K562 (cell line): ENCODE measurements at regions not wholly inside any gene's neighbourhood (a gene's known extent, or its start where the extent isn't known, plus 50 kb on each side); places are given as distances from the start of the nearest gene placed in this dataset.

Source experiments
- ATAC-seq: fragments of 200-7000 bp; cut with Tn5 transposase; 3 replicates; pipeline ENCODE4 v1.9.1; 2020; ENCODE audit warnings: moderate library complexity
- BruUV-seq: library from RNA; stranded (reverse); fragments of 400-500 nt; replicated peaks from 2 replicates; lab custom pipeline; 2021; lab: Mats Ljungman, UMichigan
- CTCF ChIA-PET: fragments of 300-600 bp; formaldehyde crosslinking; extraction: SDS; loops from one replicate; lab custom pipeline; 2021; ENCODE audit warnings: low intra/inter-chr PET ratio; lab: Yijun Ruan, JAX
- POLR2A ChIA-PET: fragments of 300-600, 350-650 bp; sonication (Branson Sonifier 250); formaldehyde crosslinking; extraction: SDS; loops from one replicate; lab custom pipeline; 2021; ENCODE audit warnings: antibody characterized with exemption, inconsistent platforms; lab: Yijun Ruan, JAX
- DNase-seq, 4 experiments: peaks; one replicate each; pipeline versions ENCODE4 v3.0.0 to v3.0.0-alpha.2; 2011 to 2018; ENCODE audit warnings: low spot score in 3 of 4, mixed read lengths in 3 of 4; ENCODE audit errors: extremely low read depth in 1 of 4
- FAIRE-seq: peaks from 2 replicates; lab custom pipeline; 2011; peaks lifted over from hg19 to GRCh38; lab: Jason Lieb, UNC
- H2AFZ ChIP-seq: 2 replicates; pipeline ENCODE4 v1.6.0; 2011; ENCODE audit warnings: low read depth, low read length, control low read depth, inconsistent platforms
- H3K27ac ChIP-seq: fragments of 200-600 bp; 3 replicates; pipeline ENCODE4 v1.8.0; 2011; ENCODE audit warnings: low read depth, mild to moderate bottlenecking, control low read depth, inconsistent platforms, low read length, moderate library complexity, mixed read lengths; ENCODE audit errors: extremely low read depth
- H3K27me3 ChIP-seq, 2 experiments: fragments of 300-600 bp in 1 of 2; 2 replicates in 1 of 2; 3 replicates in 1 of 2; pipeline versions ENCODE4 v1.6.0 to v1.8.0; 2011; ENCODE audit warnings: inconsistent platforms in 2 of 2, low read length in 2 of 2, mild to moderate bottlenecking in 1 of 2, mixed read lengths in 1 of 2, moderate library complexity in 1 of 2; ENCODE audit not compliant: control insufficient read depth in 2 of 2, insufficient read depth in 2 of 2
- H3K36me3 ChIP-seq: fragments of 300-600 bp; 3 replicates; pipeline ENCODE4 v1.8.0; 2011; ENCODE audit warnings: mild to moderate bottlenecking, low read length, inconsistent platforms; ENCODE audit not compliant: control insufficient read depth, insufficient read depth
- H3K4me1 ChIP-seq, 2 experiments: fragments of 200-600 bp in 1 of 2; replicated peaks in 1 of 2; 2 replicates in 1 of 2; 3 replicates in 1 of 2; pipeline versions ENCODE4 v1.5.1 to v1.8.0; 2011; ENCODE audit warnings: inconsistent platforms in 2 of 2, low read length in 2 of 2, mild to moderate bottlenecking in 1 of 2, mixed read lengths in 1 of 2, moderate library complexity in 1 of 2; ENCODE audit not compliant: control insufficient read depth in 2 of 2, insufficient read depth in 2 of 2
- H3K4me2 ChIP-seq: 2 replicates; pipeline ENCODE4 v1.6.1; 2011; ENCODE audit warnings: low read length, control low read depth, inconsistent platforms, mixed read lengths; ENCODE audit not compliant: insufficient read depth
- H3K4me3 ChIP-seq: fragments of 200-600 bp; sonication (generic), shearing (Covaris generic); 2 replicates; pipeline ENCODE4 v1.5.1; 2016; ENCODE audit warnings: control low read depth, inconsistent platforms
- H3K79me2 ChIP-seq: fragments of 200-600 bp; 3 replicates; pipeline ENCODE4 v1.8.0; 2011; ENCODE audit warnings: low read length, inconsistent platforms; ENCODE audit not compliant: control insufficient read depth, insufficient read depth
- H3K9ac ChIP-seq, 2 experiments: 2 replicates each; pipeline versions ENCODE4 v1.6.0 to v1.6.1; 2011; ENCODE audit warnings: low read depth in 2 of 2, low read length in 2 of 2, control low read depth in 1 of 2, inconsistent platforms in 1 of 2, mild to moderate bottlenecking in 1 of 2, mixed read lengths in 1 of 2; ENCODE audit not compliant: insufficient read depth in 1 of 2
- H3K9me1 ChIP-seq: one replicate; pipeline ENCODE4 v1.6.0; 2011; ENCODE audit warnings: inconsistent platforms, mild to moderate bottlenecking, low read length, moderate library complexity; ENCODE audit not compliant: control insufficient read depth, insufficient read depth
- H3K9me3 ChIP-seq: replicated peaks from 2 replicates; pipeline ENCODE4 v1.5.1; 2011; ENCODE audit warnings: low read depth, low read length, inconsistent platforms; ENCODE audit not compliant: control insufficient read depth, insufficient read depth
- H4K20me1 ChIP-seq: replicated peaks from 2 replicates; pipeline ENCODE4 v1.6.1; 2011; ENCODE audit warnings: low read length, inconsistent platforms, mixed read lengths; ENCODE audit not compliant: control insufficient read depth, insufficient read depth
- BCLAF1 ChIP-seq, 2 experiments: fragments of 450-650 bp in 1 of 2; IDR thresholded peaks; 2 replicates each; pipeline ENCODE4 v1.6.1; 2011 to 2017; ENCODE audit warnings: low read depth in 2 of 2, antibody characterized with exemption in 1 of 2, borderline replicate concordance in 1 of 2, low read length in 1 of 2, mild to moderate bottlenecking in 1 of 2, mixed read lengths in 1 of 2; ENCODE audit not compliant: control insufficient read depth in 1 of 2
- C11orf30 ChIP-seq: fragments of 450-650 bp; IDR thresholded peaks from 2 replicates; pipeline ENCODE4 v1.6.1; 2016; ENCODE audit warnings: low read depth, mild to moderate bottlenecking
- CBX5 ChIP-seq: IDR thresholded peaks from 2 replicates; pipeline ENCODE4 v1.6.1; 2014; ENCODE audit warnings: low read depth, borderline replicate concordance
- CTCF ChIP-seq, 3 experiments: IDR thresholded peaks in 2 of 3; conservative IDR thresholded peaks in 1 of 3; 2 replicates each; pipeline ENCODE4 v1.5.1; 2011 to 2012; ENCODE audit warnings: low read length in 3 of 3, mild to moderate bottlenecking in 3 of 3, control low read depth in 2 of 3, improper control_type of control experiment in 1 of 3, inconsistent platforms in 1 of 3, low read depth in 1 of 3, mixed read lengths in 1 of 3, moderate library complexity in 1 of 3; ENCODE audit not compliant: insufficient read depth in 2 of 3
- DMBX1 ChIP-seq: fragments of 250-450 bp; sonication (Bioruptor Pico); IDR thresholded peaks from 2 replicates; pipeline ENCODE4 v1.8.0; 2022; ENCODE audit warnings: inconsistent platforms, mild to moderate bottlenecking, moderate library complexity, borderline replicate concordance
- ELF2 ChIP-seq: fragments of 250-450 bp; sonication (Bioruptor Pico); IDR thresholded peaks from 2 replicates; pipeline ENCODE4 v1.5.0; 2021; ENCODE audit warnings: mild to moderate bottlenecking
- ETV1 ChIP-seq: fragments of 450-650 bp; conservative IDR thresholded peaks from 2 replicates; pipeline ENCODE4 v1.6.1; 2016; ENCODE audit warnings: missing genetic modification characterization, control low read depth, low read depth, missing compliant biosample characterization
- MYBL2 ChIP-seq, 2 experiments: fragments of 450-650 bp in 1 of 2; sonication (generic) in 1 of 2; formaldehyde crosslinking in 1 of 2; IDR thresholded peaks; 2 replicates each; pipeline versions ENCODE4 v1.6.1 to v1.8.1; 2017 to 2022; ENCODE audit warnings: borderline replicate concordance in 1 of 2, inconsistent platforms in 1 of 2, low read depth in 1 of 2, mild to moderate bottlenecking in 1 of 2, missing genetic modification reagents in 1 of 2, moderate library complexity in 1 of 2
- NUFIP1 ChIP-seq: fragments of 450-650 bp; IDR thresholded peaks from 2 replicates; pipeline ENCODE4 v1.6.1; 2018; ENCODE audit not compliant: partially characterized antibody
- RBM17 ChIP-seq: fragments of 200-400 bp; formaldehyde crosslinking; IDR thresholded peaks from 2 replicates; pipeline ENCODE4 v1.6.1; 2017; ENCODE audit warnings: low read depth, mild to moderate bottlenecking, low read length, borderline replicate concordance
- SAFB2 ChIP-seq: fragments of 200-400 bp; formaldehyde crosslinking; IDR thresholded peaks from 2 replicates; pipeline ENCODE4 v1.6.1; 2018; ENCODE audit warnings: borderline replicate concordance, low read length, low read depth, moderate library complexity; ENCODE audit not compliant: severe bottlenecking
- TAF1 ChIP-seq: IDR thresholded peaks from 2 replicates; pipeline ENCODE4 v1.6.1; 2011; ENCODE audit warnings: mild to moderate bottlenecking, low read length, moderate library complexity; ENCODE audit not compliant: insufficient read depth, control insufficient read depth, severe bottlenecking; ENCODE audit errors: extremely low read depth
- ZC3H4 ChIP-seq: sonication (generic); formaldehyde crosslinking; IDR thresholded peaks from 2 replicates; pipeline ENCODE4 v1.9.0; 2021; ENCODE audit warnings: missing genetic modification reagents, borderline replicate concordance
- ZNF311 ChIP-seq: fragments of 250-450 bp; sonication (Bioruptor Pico); IDR thresholded peaks from 2 replicates; pipeline ENCODE4 v1.4.0; 2020; ENCODE audit warnings: mild to moderate bottlenecking, moderate library complexity
- WGBS: fragments of 100-300 bp; shearing (Covaris generic); methylation state at CpG from one replicate; pipeline ENCODE4 v1.1.6; 2016; ENCODE audit warnings: low coverage, mixed read lengths; ENCODE audit not compliant: insufficient coverage; ENCODE audit errors: missing lambda C conversion rate; 5-methylcytosine and 5-hydroxymethylcytosine counted together
- in situ Hi-C: fragments of 300-500 bp; cut with MboI; formaldehyde crosslinking; loops from 4 replicates; pipeline ENCODE4 v1.15.0; 2018; ENCODE audit warnings: inconsistent platforms, mixed read lengths
- intact Hi-C: fragments of 100-400 bp; cut with micrococcal nuclease; formaldehyde crosslinking; loops from 2 replicates; pipeline ENCODE4 v1.14.2; 2022

- in situ Hi-C loops = no loop called here
- no peaks in the 10 kb centered on the region for H3K27me3 ChIP-seq
- H3K9ac ChIP-seq = no peak overlapping the region
- no peaks in the 10 kb centered on the region for H3K36me3 ChIP-seq
- CTCF ChIA-PET = no interaction called here
- no peaks in the 10 kb centered on the region for H3K79me2 ChIP-seq
- intact Hi-C loops = no loop called here
- WGBS = 2% methylated on average over 4 of the region's 4 CpGs
- H3K27ac ChIP-seq = no peak overlapping the region
- H3K4me1 ChIP-seq = no peaks in the 10 kb centered on the region
- no peak for FAIRE-seq
- POLR2A ChIA-PET = no interaction called here
- no peaks in the 10 kb centered on the region for H3K9me1 ChIP-seq
- no peak overlapping the region for H3K4me2 ChIP-seq
- H3K9me3 ChIP-seq = no peaks in the 10 kb centered on the region
- no peak for TF ChIP-seq CBX5
- TF ChIP-seq TAF1 = no peak
- TF ChIP-seq MYBL2 (IDR thresholded peaks at IDR 0.05; ENCODE audit: low read depth) = no peak
- no peak for TF ChIP-seq MYBL2 (CRISPR knock-in tag; IDR thresholded peaks at IDR 0.05; ENCODE audit: borderline replicate concordance)
- no peak for TF ChIP-seq RBM17
- no peak for TF ChIP-seq SAFB2
- TF ChIP-seq ZNF311 (CRISPR knock-in tag) = no peak
- no peak for TF ChIP-seq ELF2 (CRISPR knock-in tag)
- no peak for TF ChIP-seq ZC3H4 (CRISPR knock-in tag)
- TF ChIP-seq NUFIP1 = no peak
- TF ChIP-seq C11orf30 = no peak
- no peak for TF ChIP-seq BCLAF1 (IDR thresholded peaks at IDR 0.05; ENCODE audit: borderline replicate concordance in 1 of 2, control insufficient read depth in 1 of 2, low read depth in 2 of 2, low read length in 1 of 2)
- TF ChIP-seq DMBX1 (CRISPR knock-in tag) = no peak
- TF ChIP-seq ETV1 (tag) = no peak
- no peak for TF ChIP-seq CTCF (IDR thresholded peaks at IDR 0.05 in 2 of 3, conservative IDR thresholded peaks at IDR 0.05 in 1 of 3; ENCODE audit: insufficient read depth in 2 of 3, low read depth in 1 of 3, low read length in 3 of 3)
- TF ChIP-seq, all 486 proteins: peak for 0
- no peak for DNase-seq
- no peak overlapping the region for H3K4me3 ChIP-seq
- no TSS peak for BruUV-seq
- ATAC-seq = no peak
- no peak overlapping the region for H2AFZ ChIP-seq
- no peaks in the 10 kb centered on the region for H4K20me1 ChIP-seq
These were observed 712.0 kb upstream of the PRMT6 start for GRCh38 chr1:106344494-106344893.
